ENCODE measurements at regions not wholly inside any gene's neighbourhood (a gene's known extent, or its start where the extent isn't known, plus 50 kb on each side); places are given as distances from the start of the nearest gene placed in this dataset.

DNA sequence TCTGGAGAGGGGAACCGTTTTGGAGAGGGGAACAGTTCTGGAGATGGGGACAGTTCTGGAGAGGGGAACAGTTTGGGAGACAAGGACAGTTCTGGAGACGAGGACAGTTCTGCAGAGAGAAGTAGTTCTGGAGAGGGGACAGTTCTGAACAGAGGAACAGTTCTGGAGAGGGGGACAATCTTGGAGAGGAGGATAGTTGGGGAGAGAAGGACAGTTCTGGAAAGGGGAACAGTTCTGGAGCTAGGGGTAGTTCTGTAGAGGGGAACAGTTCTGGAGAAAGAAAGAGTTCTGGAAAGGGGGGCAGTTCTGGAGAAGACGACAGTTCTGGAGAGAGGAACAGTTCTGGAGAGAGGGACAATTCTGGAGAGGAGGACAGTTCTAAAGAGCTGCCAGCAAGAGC lies 745.9 kb downstream of the GALR1 start:
- no peak for DNase-seq

GRCh38 chr18:77996737-77997136 lies 747.1 kb downstream of the GALR1 start:
- no peak for DNase-seq

DNA sequence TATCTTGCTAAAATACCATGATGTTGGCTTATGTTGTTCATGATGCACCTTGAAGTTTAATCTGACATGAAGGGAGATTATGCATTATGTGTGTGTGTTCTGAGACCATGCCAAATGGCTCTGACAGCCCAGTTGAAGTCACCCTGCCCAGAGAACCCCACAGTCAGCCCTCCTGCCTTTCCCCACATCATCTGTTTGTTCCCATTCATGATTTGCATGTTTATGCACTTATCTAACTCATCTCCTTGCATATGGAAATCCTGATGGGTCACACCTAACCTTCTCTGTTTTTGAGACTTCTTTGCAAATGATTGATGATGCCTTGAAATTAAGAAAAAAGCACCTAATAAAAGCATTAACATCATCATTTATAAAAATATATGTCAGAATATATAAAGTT lies 752.2 kb downstream of the GALR1 start:
- no peak for DNase-seq

DNA sequence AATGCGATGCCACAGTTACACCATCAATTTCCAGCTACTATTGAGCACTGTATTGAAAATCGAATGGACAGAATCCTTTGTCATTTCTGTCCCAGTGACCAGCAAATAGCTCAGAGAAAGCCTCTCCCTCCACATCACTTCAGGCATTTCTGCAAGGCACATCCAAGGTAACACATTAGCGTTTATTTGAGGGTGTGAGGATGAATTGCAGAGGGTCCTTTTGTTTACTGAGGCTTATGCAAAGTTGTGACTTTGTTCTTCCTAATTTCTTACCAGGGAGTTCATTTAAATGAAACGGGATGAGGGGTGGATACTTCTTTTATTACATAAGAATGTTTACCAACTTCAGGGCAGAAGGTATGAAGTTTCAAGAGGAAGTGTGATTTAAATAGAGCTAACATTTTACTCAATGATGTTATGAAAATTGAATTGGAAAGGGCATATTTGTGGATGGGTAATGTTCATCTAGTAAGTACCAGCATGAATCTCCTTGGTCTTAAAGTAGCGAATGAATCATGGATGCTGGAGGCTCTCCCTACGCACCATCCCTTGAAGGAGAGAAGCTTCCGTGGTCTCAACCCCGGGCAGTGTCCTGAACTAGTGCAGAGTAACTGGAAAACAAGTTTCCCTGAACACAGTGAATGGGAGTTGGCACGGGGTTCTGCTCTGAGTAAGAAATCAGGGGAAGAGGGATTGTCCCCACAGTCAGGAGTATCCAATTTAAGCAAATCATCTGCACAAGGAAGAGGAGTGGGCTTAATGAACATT lies 756.5 kb downstream of the GALR1 start:
- no peak for DNase-seq

GRCh38 chr18:78006774-78007260 lies 757.2 kb downstream of the GALR1 start:
- DNase-seq = no peak

DNA sequence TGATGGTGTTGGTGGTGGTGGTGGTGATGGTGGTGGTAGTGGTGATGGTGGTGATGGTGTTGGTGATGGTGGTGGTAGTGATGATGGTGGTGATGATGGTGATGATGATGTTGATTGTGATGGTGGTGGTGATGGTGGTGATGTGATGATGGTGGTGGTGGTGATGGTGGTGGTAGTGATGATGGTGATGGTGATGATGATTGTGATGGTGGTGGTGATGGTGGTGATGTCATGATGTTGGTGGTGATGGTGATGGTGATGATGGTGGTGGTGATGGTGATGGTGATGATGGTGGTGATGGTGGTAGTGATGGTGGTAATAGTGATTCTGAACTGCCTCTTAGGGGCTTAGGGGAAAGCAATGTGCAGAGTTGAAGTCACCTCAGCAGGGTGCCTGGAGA lies 760.7 kb downstream of the GALR1 start:
- DNase-seq = no peak

DNA sequence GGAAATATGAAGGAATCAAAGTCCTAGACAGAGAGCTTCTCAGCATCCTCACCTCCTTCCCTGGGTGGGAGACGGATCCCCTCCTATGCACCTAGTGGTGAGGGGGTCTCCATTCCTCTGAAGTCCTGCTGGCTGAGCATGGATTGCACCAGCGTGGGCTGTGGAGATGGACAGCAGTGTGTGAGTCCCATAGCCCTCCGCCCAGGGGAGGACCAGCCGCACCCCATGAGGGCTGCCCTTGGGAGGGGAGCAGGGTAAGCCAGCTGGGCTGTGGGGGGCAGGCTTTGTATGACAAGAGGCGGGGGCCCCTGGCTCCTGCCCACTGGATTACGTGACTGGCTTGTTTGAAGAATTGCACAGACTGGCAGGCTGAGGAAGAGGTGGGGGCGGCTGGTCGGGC lies 768.2 kb downstream of the GALR1 start:
- no peak for DNase-seq

GRCh38 chr18:78021196-78021595 lies 771.5 kb downstream of the GALR1 start:
- DNase-seq = peak; percentile 5

GRCh38 chr18:78031589-78031988 lies 781.9 kb downstream of the GALR1 start:
- no peak for DNase-seq

DNA sequence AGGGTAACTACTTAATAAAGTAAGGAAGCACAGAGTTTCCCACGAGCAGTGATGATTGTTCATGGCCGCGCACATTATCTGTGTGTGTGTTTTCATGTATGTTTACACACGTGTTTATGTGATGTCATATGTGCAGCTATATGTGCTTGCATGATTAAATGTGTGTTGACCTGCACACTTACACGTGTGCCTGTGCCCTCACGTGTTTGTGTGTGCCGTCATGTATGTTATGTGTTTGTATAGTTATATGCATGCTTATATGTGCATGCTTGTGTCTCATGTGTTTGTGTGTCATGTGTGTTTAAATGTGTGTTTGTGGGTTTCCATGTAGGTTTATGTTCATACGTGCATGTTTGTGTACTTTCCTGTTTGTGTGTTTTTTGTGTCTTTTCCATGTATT lies 782.3 kb downstream of the GALR1 start:
- no peak for DNase-seq

- no peak for DNase-seq
Measured at GRCh38 chr18:78032574-78032973, 782.9 kb downstream of the GALR1 start.

DNA sequence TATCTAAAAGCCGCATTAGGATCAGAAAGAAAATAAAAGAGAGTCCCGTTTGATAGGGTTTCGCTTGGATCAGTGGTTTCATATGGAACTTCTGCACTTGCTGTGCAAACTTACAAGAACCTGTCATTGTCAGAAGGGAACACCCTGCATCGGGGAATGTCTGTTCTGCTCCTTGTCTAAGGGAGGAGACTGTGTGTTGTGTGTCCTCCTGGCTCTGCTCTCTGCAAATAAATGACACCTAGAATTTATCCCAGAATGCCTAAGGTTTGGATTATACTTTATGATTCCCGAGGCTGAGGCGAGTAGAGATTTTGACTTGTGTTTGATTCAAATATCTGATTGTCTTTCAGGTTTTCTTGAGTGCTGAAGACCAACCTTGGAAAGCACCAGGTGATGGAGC lies 785.1 kb downstream of the GALR1 start:
- DNase-seq = no peak

DNA sequence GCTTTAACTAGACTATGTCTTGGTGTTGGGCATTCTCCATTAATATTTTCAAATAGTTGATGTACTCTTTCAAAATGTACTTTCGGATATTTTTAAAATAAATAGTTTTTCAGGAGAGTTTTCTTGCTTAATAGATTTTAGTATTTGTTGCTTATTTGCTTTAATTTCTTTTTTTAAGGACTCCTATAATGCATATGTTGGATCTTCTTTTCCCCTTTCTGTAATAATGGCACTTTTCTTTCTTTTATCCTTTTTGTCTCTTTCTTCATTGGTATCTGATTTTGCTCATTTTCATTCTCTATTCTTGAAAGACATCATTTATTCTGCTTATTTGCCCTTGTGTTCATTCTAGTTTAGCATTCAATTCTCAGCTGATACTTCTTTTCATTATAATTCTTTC lies 791.6 kb downstream of the GALR1 start:
- DNase-seq = no peak

DNA sequence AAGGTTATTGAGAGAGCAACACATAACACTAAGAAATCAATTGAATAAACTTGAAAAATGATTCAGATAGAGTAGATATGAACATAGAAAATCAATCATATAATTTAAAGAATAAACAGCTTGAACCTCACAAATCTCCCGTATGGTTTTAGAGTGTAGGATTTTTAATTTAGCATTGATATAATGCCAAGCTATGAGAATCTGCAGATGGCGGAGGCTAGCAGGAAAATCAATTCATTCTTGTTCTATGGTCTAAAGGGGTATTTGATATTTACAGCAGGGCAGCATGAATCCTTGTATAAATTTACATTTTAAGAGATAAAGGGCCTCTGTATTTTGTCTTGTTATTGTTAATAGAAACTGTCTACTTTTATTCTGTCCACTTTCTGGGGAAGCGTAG lies 797.0 kb downstream of the GALR1 start:
- no peak for DNase-seq

DNA sequence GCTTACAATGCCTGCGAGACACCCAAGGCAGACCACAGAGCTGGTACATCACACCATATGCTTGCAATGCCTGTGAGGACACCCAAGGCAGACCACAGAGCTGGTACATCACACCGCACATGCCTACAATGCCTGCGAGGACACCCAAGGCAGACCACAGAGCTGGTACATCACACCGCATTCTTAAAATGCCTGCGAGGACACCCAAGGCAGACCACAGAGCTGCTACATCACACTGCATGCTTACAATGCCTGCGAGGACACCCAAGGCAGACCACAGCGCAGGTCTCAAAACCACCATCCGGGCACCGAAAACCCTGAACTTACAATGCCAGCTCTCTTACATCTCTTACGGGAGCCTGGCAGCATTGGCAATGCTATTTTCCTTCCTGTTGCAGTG lies 799.6 kb downstream of the GALR1 start:
- no peak for DNase-seq

DNA sequence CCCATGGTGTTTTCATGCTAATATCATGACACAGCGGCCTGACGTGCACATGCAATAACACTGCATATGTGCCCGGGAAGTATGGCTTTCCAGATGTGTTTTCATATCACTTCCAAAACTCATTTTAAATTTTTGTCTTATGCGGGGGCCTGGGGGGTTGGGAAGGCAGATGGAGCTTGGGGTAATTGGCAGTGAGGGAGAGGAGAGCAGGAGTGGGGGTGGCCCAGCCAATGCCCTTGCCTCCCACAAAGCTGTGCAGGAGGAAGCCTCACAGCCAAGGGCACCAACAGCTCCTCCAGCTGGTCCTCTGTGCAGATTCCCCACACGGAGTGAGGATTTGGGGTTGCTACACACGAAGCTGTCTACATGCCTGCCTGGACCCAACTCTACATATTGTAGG lies 805.2 kb downstream of the GALR1 start:
- DNase-seq = no peak

DNA sequence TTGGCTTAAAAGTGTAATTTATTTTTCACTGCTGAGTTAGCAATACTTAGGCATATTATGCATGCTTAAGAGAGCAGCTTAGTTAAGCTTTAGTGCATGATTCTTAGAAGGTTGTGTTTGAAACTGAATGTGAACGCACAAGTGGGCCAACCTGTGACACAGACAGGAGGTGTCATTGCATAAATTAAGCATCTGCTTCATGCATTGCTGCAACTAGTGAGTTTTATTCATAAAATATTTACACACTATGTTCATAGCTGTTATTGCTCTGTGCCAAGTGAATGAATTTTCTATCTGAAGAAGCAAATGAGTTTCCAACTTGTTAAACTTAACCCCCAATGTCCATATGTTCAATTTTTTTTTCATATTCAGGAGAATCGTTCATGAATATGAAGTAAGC lies 806.4 kb downstream of the GALR1 start:
- no peak for DNase-seq

GRCh38 chr18:78069784-78070664 lies 820.4 kb downstream of the GALR1 start:
- DNase-seq = no peak

DNA sequence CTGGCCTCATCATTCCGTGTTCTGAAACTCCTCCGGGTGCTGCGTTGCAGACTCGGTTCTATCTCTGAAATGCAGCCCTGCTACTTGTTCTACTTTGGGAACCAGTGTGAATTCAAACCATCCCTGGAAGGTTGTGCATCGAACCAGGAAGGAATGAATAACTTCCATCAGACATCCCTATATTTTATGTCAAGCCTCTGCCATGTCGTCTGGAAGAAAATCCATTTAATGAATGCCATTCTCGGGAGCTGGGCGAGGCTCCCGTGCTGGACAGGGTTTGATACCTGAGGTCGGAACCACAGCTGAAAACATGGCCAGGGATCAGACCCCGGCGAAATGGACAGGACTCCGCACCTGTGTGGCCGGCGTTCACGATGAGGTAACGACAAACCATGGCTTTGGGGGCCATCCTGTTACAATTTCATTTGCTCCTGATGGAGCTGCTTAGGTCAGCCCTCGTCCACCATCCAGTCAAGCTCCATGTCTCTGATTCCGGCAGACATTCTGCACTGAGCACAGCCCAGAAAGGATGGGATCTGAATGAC lies 821.6 kb downstream of the GALR1 start:
- no peak for DNase-seq

DNA sequence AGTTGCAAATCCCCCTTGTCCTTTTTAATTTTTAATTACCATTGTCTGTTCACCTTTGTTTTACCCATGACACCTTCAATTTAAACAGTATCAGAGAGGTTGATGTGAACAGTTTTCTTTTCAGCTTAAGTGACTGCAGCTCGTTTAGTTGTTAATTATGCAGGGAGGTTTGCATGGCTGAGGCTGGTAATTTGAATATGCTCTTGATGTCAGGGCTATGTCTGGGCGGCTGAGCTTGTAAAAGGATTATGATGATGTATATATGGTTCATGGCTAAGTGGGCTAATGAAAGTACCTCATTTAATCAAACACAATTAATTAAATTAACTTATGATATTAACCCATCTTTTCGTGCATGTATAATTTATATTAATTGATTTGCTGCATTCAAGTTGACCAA lies 822.1 kb downstream of the GALR1 start:
- DNase-seq = no peak

- no peak for DNase-seq
Measured at GRCh38 chr18:78072375-78072774, 822.7 kb downstream of the GALR1 start.

GRCh38 chr18:78073275-78073674 lies 823.6 kb downstream of the GALR1 start:
- no peak for DNase-seq

DNA sequence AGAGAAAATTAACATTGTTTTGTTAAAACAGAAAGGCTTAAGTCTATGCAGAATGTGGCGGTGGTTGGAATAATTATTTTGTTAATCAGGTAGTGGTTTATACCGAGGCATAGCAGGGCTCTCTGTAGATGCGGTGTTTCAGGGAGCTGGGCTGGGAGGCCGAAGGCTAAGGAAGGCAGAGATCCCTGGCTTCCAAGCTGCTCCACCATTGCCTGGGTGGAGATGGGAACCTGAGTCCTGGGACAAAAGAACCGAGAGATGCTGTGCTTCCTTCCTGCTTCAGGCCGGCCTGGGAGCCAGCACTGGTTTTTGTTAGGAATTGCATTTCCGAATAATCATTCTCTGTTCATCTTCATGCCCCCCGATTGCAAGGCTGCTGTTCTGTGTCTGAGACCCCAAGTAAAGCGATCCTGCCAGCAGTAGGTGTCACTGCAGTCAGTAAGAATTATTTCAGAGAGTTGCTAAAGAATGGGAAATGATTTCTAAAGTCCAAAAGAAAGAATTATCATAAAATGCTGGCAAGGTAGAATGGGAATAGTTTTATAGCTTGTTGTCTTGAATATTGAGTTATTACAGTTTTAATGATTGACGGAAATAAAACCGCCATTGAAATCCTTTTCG lies 824.9 kb downstream of the GALR1 start:
- DNase-seq = no peak

Measured in NCI-H510A (cell line).